GM12878 (cell line): ENCODE measurements at regions not wholly inside any gene's neighbourhood (a gene's known extent, or its start where the extent isn't known, plus 50 kb on each side); places are given as distances from the start of the nearest gene placed in this dataset.

ENCODE experiments used
- ATAC-seq: fragments of 200-7000 bp; cut with Tn5 transposase; 3 replicates; pipeline ENCODE4 v1.9.1; 2020; ENCODE audit warnings: mild to moderate bottlenecking, moderate library complexity
- BruUV-seq: library from RNA; stranded (reverse); fragments of 400-500 nt; replicated peaks from 2 replicates; lab custom pipeline; 2021; lab: Mats Ljungman, UMichigan
- CTCF ChIA-PET: fragments of 300-600 bp; sonication (Branson Sonifier 250); formaldehyde crosslinking; extraction: SDS; loops from one replicate; lab custom pipeline; 2021; ENCODE audit warnings: inconsistent platforms; lab: Yijun Ruan, JAX
- POLR2A ChIA-PET: fragments of 350-600 bp; formaldehyde crosslinking; extraction: SDS; loops from one replicate; lab custom pipeline; 2021; ENCODE audit warnings: inconsistent platforms; lab: Charles Lee
- RAD21 ChIA-PET: fragments of 300-600 bp; sonication (Branson Sonifier 250); formaldehyde crosslinking; loops from one replicate; lab custom pipeline; 2023; ENCODE audit warnings: antibody characterized with exemption; ENCODE audit not compliant: unreplicated experiment; lab: Charles Lee
- SMC1A ChIA-PET: fragments of 300-600 bp; sonication (Branson Sonifier 250); formaldehyde crosslinking; loops from one replicate; lab custom pipeline; 2023; ENCODE audit not compliant: unreplicated experiment, uncharacterized antibody; lab: Charles Lee
- DNase-seq: peaks from one replicate; pipeline ENCODE4 v3.0.0-alpha.2; 2011; ENCODE audit warnings: low read depth, low spot score
- FAIRE-seq: peaks from 3 replicates; lab custom pipeline; 2011; peaks lifted over from hg19 to GRCh38; lab: Jason Lieb, UNC
- H2AFZ ChIP-seq: 2 replicates; pipeline ENCODE4 v1.6.0; 2011; ENCODE audit warnings: low read depth, low read length, control low read depth; ENCODE audit not compliant: control insufficient read depth
- H3K27ac ChIP-seq: 2 replicates; pipeline ENCODE4 v1.5.1; 2011; ENCODE audit warnings: control low read depth; ENCODE audit not compliant: control insufficient read depth, insufficient read depth
- H3K27me3 ChIP-seq, 2 experiments: replicated peaks in 1 of 2; 2 replicates each; pipeline versions ENCODE4 v1.6.0 to v1.6.1; 2011; ENCODE audit warnings: low read length in 1 of 2; ENCODE audit not compliant: control insufficient read depth in 2 of 2, insufficient read depth in 2 of 2
- H3K36me3 ChIP-seq, 2 experiments: 2 replicates each; pipeline ENCODE4 v1.5.1; 2011; ENCODE audit warnings: low read length in 1 of 2; ENCODE audit not compliant: control insufficient read depth in 2 of 2, insufficient read depth in 2 of 2
- H3K4me1 ChIP-seq: 2 replicates; pipeline ENCODE4 v1.6.1; 2011; ENCODE audit warnings: mild to moderate bottlenecking, low read length, moderate library complexity, mixed read lengths; ENCODE audit not compliant: control insufficient read depth, insufficient read depth
- H3K4me2 ChIP-seq: 2 replicates; pipeline ENCODE4 v1.6.0; 2011; ENCODE audit warnings: control low read depth; ENCODE audit not compliant: control insufficient read depth, insufficient read depth
- H3K4me3 ChIP-seq: fragments of 200-600 bp; sonication (generic); 2 replicates; pipeline ENCODE4 v1.5.1; 2016
- H3K79me2 ChIP-seq: 2 replicates; pipeline ENCODE4 v1.6.0; 2011; ENCODE audit warnings: low read length; ENCODE audit not compliant: control insufficient read depth, insufficient read depth
- H3K9ac ChIP-seq: 2 replicates; pipeline ENCODE4 v1.8.0; 2011; ENCODE audit warnings: low read length, control low read depth, mixed read lengths; ENCODE audit not compliant: control insufficient read depth, insufficient read depth
- H3K9me3 ChIP-seq: replicated peaks from 3 replicates; pipeline ENCODE4 v1.5.1; 2011; ENCODE audit warnings: mild to moderate bottlenecking, low read length; ENCODE audit not compliant: control insufficient read depth, insufficient read depth
- H4K20me1 ChIP-seq: 2 replicates; pipeline ENCODE4 v1.6.0; 2011; ENCODE audit not compliant: control insufficient read depth, insufficient read depth
- IKZF2 ChIP-seq, 2 experiments: fragments of 450-650 bp; IDR thresholded peaks; 2 replicates each; pipeline ENCODE4 v1.6.1; 2017; ENCODE audit warnings: mild to moderate bottlenecking in 2 of 2, moderate library complexity in 2 of 2
- MYB ChIP-seq: fragments of 150-350 bp; IDR thresholded peaks from 2 replicates; pipeline ENCODE4 v1.6.1; 2014; ENCODE audit warnings: mild to moderate bottlenecking, low read depth, low read length, borderline replicate concordance
- PAX8 ChIP-seq: fragments of 450-650 bp; IDR thresholded peaks from 2 replicates; pipeline ENCODE4 v1.6.1; 2017; ENCODE audit warnings: mild to moderate bottlenecking, moderate library complexity
- TARDBP ChIP-seq: IDR thresholded peaks from 2 replicates; pipeline ENCODE4 v1.6.1; 2016; ENCODE audit warnings: borderline replicate concordance
- ZSCAN29 ChIP-seq: fragments of 450-650 bp; IDR thresholded peaks from 2 replicates; pipeline ENCODE4 v1.6.1; 2017; ENCODE audit warnings: mild to moderate bottlenecking, moderate library complexity
- WGBS: methylation state at CpG from one replicate; pipeline ENCODE4 v1.1.6; 2016; ENCODE audit warnings: low lambda C conversion rate; ENCODE audit not compliant: insufficient replicate concordance, insufficient coverage; ENCODE audit errors: missing lambda C conversion rate; 5-methylcytosine and 5-hydroxymethylcytosine counted together
- in situ Hi-C: fragments of 300-500 bp; cut with MboI; formaldehyde crosslinking; loops from 9 replicates; pipeline ENCODE4 v1.14.3; 2018; ENCODE audit warnings: mixed read lengths
- intact Hi-C: fragments of 100-400 bp; cut with micrococcal nuclease; formaldehyde crosslinking; loops from one replicate; pipeline ENCODE4 v1.14.2; 2022; ENCODE audit not compliant: unreplicated experiment
- TF ChIP-seq, protein P1 (sequence below): IDR thresholded peaks from 2 replicates; pipeline ENCODE4 v1.6.1; 2011; ENCODE audit warnings: low read depth, mild to moderate bottlenecking, low read length, moderate library complexity, borderline replicate concordance; ENCODE audit errors: extremely low read depth
- TF ChIP-seq, protein P2 (sequence below): fragments of 450-650 bp; IDR thresholded peaks from 2 replicates; pipeline ENCODE4 v1.6.1; 2017; ENCODE audit warnings: mild to moderate bottlenecking, moderate library complexity
- TF ChIP-seq, protein P3 (sequence below): fragments of 450-650 bp; IDR thresholded peaks from 2 replicates; pipeline ENCODE4 v1.6.1; 2016; ENCODE audit warnings: mild to moderate bottlenecking, moderate library complexity, borderline replicate concordance

DNA sequence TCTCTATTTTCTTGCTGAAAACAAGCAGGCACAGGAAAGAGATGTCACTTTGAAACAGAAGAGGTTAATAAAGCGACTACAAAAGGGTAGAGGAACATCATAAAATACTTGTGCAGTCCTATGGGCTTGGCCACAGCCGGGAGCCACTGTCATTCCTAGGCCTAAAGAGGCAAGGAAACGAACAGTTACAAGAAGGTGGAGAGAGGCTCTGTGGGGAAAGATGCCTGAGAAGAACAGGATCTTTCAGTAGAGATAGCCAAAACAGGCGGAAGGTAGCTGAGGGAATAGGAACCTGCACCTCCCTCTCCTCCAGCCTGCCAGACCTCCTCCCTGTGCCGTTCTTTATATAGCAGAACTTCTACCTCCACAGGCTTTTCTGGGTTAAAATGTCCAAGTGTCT, 57.4 kb upstream of the ARSJ start:
- Histone ChIP-seq H3K27ac (no peak overlapping the region), H4K20me1 (no peaks in the 10 kb centered on the region)
- intact Hi-C loops, result no loop called here
- SMC1A ChIA-PET, result interaction anchor here (0.6 to 2.1 kb wide), 5 partner anchors 11 to 93 kb away, joined by 3 to 14 read pairs (median 5); no protein-coding TSS in a partner anchor
- no TSS peak for BruUV-seq
- no peak for DNase-seq
- TF ChIP-seq, protein P1, sequence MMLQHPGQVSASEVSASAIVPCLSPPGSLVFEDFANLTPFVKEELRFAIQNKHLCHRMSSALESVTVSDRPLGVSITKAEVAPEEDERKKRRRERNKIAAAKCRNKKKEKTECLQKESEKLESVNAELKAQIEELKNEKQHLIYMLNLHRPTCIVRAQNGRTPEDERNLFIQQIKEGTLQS, result no peak
- no peak for TF ChIP-seq ZSCAN29
- TF ChIP-seq, all 136 proteins: peak for 0
- FAIRE-seq (no peak), ATAC-seq (no peak)
- WGBS, result 28% methylated on average over 5 of the region's 5 CpGs
- POLR2A ChIA-PET, result interaction anchor here (1.4 kb wide), 1 partner anchor 67 kb away, joined by 3 read pairs; no protein-coding TSS in a partner anchor
- Histone ChIP-seq H3K27me3 (no peaks in the 10 kb centered on the region), H3K4me3 (no peak overlapping the region), H2AFZ (no peak overlapping the region), H3K9ac (no peak overlapping the region), H3K4me1 (peaks cover 14% of the 10 kb centered on the region), H3K4me2 (no peak overlapping the region), H3K79me2 (no peaks in the 10 kb centered on the region), H3K9me3 (no peaks in the 10 kb centered on the region), H3K36me3 (no peaks in the 10 kb centered on the region)
- RAD21 ChIA-PET, result no interaction called here
- in situ Hi-C loops, result no loop called here
- CTCF ChIA-PET, result interaction anchor here (1.2 kb wide), 1 partner anchor 10 kb away, joined by 4 read pairs; no protein-coding TSS in a partner anchor

DNA sequence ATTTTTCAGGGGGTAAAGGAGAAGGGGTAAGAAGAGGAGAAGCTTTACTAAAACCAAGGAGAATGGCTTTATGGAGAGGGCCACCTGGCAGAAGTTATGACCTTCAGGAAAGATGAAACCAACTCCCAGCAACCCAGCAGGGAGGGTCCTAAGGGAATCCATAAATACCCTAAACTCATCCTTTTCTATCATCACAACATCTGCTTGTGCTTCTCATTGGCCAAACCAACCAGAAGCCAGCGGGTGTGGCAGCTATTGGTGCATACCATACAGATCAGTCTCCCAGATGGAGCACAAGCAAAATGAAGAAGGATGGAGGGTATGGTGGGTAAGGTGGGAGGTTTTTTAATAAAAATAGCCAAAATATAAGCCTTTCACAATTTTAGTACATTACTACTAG, 58.5 kb upstream of the ARSJ start:
- H3K79me2 ChIP-seq, result no peaks in the 10 kb centered on the region
- H3K36me3 ChIP-seq, result no peaks in the 10 kb centered on the region
- no peak overlapping the region for H3K4me2 ChIP-seq
- H3K9ac ChIP-seq, result no peak overlapping the region
- RAD21 ChIA-PET, result interaction anchor here (1.2 to 4.7 kb wide), 3 partner anchors 13 to 213 kb away, joined by 3 to 16 read pairs (median 6); no protein-coding TSS in a partner anchor
- in situ Hi-C loops (no loop called here), intact Hi-C loops (no loop called here)
- no peaks in the 10 kb centered on the region; the same call in 2 of the 3 replicates for H3K9me3 ChIP-seq
- FAIRE-seq (no peak), ATAC-seq (no peak), DNase-seq (no peak)
- H3K4me1 ChIP-seq, result peaks cover 14% of the 10 kb centered on the region
- POLR2A ChIA-PET, result interaction anchor here (1.3 to 1.4 kb wide), 2 partner anchors 12 to 66 kb away, joined by 3 to 5 read pairs; no protein-coding TSS in a partner anchor
- H3K27ac ChIP-seq, result no peak overlapping the region
- no peaks in the 10 kb centered on the region for H4K20me1 ChIP-seq
- WGBS, result 76% methylated on average over 1 of the region's 1 CpG
- no peaks in the 10 kb centered on the region for H3K27me3 ChIP-seq
- CTCF ChIA-PET, result interaction anchor here (0.7 to 1.3 kb wide), 6 partner anchors 13 to 369 kb away, joined by 3 to 5 read pairs (median 4); no protein-coding TSS in a partner anchor
- no peak overlapping the region for H3K4me3 ChIP-seq
- H2AFZ ChIP-seq, result no peak overlapping the region
- no TSS peak for BruUV-seq
- SMC1A ChIA-PET, result interaction anchor here (0.6 to 4.2 kb wide), 6 partner anchors 12 to 246 kb away, joined by 3 to 38 read pairs (median 4); no protein-coding TSS in a partner anchor
- no peak for TF ChIP-seq MYB
- TF ChIP-seq TARDBP, result no peak
- no peak for TF ChIP-seq PAX8
- TF ChIP-seq, protein P2, sequence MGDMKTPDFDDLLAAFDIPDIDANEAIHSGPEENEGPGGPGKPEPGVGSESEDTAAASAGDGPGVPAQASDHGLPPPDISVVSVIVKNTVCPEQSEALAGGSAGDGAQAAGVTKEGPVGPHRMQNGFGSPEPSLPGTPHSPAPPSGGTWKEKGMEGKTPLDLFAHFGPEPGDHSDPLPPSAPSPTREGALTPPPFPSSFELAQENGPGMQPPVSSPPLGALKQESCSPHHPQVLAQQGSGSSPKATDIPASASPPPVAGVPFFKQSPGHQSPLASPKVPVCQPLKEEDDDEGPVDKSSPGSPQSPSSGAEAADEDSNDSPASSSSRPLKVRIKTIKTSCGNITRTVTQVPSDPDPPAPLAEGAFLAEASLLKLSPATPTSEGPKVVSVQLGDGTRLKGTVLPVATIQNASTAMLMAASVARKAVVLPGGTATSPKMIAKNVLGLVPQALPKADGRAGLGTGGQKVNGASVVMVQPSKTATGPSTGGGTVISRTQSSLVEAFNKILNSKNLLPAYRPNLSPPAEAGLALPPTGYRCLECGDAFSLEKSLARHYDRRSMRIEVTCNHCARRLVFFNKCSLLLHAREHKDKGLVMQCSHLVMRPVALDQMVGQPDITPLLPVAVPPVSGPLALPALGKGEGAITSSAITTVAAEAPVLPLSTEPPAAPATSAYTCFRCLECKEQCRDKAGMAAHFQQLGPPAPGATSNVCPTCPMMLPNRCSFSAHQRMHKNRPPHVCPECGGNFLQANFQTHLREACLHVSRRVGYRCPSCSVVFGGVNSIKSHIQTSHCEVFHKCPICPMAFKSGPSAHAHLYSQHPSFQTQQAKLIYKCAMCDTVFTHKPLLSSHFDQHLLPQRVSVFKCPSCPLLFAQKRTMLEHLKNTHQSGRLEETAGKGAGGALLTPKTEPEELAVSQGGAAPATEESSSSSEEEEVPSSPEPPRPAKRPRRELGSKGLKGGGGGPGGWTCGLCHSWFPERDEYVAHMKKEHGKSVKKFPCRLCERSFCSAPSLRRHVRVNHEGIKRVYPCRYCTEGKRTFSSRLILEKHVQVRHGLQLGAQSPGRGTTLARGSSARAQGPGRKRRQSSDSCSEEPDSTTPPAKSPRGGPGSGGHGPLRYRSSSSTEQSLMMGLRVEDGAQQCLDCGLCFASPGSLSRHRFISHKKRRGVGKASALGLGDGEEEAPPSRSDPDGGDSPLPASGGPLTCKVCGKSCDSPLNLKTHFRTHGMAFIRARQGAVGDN, result no peak
- TF ChIP-seq IKZF2 (IDR thresholded peaks at IDR 0.05), result no peak
- TF ChIP-seq, protein P3, sequence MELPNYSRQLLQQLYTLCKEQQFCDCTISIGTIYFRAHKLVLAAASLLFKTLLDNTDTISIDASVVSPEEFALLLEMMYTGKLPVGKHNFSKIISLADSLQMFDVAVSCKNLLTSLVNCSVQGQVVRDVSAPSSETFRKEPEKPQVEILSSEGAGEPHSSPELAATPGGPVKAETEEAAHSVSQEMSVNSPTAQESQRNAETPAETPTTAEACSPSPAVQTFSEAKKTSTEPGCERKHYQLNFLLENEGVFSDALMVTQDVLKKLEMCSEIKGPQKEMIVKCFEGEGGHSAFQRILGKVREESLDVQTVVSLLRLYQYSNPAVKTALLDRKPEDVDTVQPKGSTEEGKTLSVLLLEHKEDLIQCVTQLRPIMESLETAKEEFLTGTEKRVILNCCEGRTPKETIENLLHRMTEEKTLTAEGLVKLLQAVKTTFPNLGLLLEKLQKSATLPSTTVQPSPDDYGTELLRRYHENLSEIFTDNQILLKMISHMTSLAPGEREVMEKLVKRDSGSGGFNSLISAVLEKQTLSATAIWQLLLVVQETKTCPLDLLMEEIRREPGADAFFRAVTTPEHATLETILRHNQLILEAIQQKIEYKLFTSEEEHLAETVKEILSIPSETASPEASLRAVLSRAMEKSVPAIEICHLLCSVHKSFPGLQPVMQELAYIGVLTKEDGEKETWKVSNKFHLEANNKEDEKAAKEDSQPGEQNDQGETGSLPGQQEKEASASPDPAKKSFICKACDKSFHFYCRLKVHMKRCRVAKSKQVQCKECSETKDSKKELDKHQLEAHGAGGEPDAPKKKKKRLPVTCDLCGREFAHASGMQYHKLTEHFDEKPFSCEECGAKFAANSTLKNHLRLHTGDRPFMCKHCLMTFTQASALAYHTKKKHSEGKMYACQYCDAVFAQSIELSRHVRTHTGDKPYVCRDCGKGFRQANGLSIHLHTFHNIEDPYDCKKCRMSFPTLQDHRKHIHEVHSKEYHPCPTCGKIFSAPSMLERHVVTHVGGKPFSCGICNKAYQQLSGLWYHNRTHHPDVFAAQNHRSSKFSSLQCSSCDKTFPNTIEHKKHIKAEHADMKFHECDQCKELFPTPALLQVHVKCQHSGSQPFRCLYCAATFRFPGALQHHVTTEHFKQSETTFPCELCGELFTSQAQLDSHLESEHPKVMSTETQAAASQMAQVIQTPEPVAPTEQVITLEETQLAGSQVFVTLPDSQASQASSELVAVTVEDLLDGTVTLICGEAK, result no peak
